ENCODE measurements at regions not wholly inside any gene's neighbourhood (a gene's known extent, or its start where the extent isn't known, plus 50 kb on each side); places are given as distances from the start of the nearest gene placed in this dataset.

GRCh38 chr18:5620289-5620688 lies 76.5 kb upstream of the EPB41L3 start:
- DNase-seq (ENCODE audit: extremely low spot score): no peak
- 50% methylated on average over 3 of the region's 3 CpGs for WGBS
- H3K27ac ChIP-seq (ENCODE audit: low read depth): no peak overlapping the region
- H3K4me1 ChIP-seq (ENCODE audit: insufficient read depth): no peaks in the 10 kb centered on the region
- H3K36me3 ChIP-seq (ENCODE audit: insufficient read depth): no peaks in the 10 kb centered on the region
- H3K4me3 ChIP-seq (ENCODE audit: low read depth, low read length): no peak overlapping the region

- WGBS: 31% methylated on average over 1 of the region's 1 CpG
- Histone ChIP-seq H3K4me3 (ENCODE audit: low read depth, low read length) (no peak overlapping the region), H3K27ac (ENCODE audit: low read depth) (no peak overlapping the region), H3K4me1 (ENCODE audit: insufficient read depth) (no peaks in the 10 kb centered on the region), H3K36me3 (ENCODE audit: insufficient read depth) (no peaks in the 10 kb centered on the region)
- no peak for DNase-seq (ENCODE audit: extremely low spot score)
Observed at GRCh38 chr18:5619376-5619775, 75.6 kb upstream of the EPB41L3 start.

- WGBS: 64% methylated on average over 6 of the region's 6 CpGs
- Histone ChIP-seq H3K4me3 (ENCODE audit: low read depth, low read length) (no peak overlapping the region), H3K36me3 (ENCODE audit: insufficient read depth) (no peaks in the 10 kb centered on the region), H3K27ac (ENCODE audit: low read depth) (no peak overlapping the region), H3K4me1 (ENCODE audit: insufficient read depth) (no peaks in the 10 kb centered on the region)
- no peak for DNase-seq (ENCODE audit: extremely low spot score)
Observed at GRCh38 chr18:5618047-5618688, 74.4 kb upstream of the EPB41L3 start.

DNA sequence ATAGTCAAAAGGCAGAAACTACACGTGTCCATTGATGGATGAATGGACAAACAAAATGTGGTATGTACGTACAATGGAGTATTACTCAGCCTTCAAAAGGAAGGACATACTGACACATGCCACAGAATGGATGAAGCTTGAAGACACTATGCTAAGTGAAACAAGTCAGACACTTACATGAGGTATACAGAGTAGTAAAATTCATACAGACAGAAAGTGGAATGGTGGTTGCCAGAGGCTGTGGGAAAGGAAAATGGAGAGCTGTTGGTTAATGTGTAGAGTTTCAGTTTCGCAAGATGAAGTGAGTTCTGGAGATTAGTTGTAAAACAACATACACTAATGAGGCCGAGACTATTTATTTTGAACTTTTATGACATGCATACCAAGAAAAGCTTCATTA lies 67.4 kb upstream of the EPB41L3 start:
- WGBS: 87% methylated on average over 4 of the region's 4 CpGs
- H3K36me3 ChIP-seq (ENCODE audit: insufficient read depth): no peaks in the 10 kb centered on the region
- no peaks in the 10 kb centered on the region for H3K4me1 ChIP-seq (ENCODE audit: insufficient read depth)
- no peak overlapping the region for H3K4me3 ChIP-seq (ENCODE audit: low read depth, low read length)
- no peak for DNase-seq (ENCODE audit: extremely low spot score)
- H3K27ac ChIP-seq (ENCODE audit: low read depth): no peak overlapping the region

DNA sequence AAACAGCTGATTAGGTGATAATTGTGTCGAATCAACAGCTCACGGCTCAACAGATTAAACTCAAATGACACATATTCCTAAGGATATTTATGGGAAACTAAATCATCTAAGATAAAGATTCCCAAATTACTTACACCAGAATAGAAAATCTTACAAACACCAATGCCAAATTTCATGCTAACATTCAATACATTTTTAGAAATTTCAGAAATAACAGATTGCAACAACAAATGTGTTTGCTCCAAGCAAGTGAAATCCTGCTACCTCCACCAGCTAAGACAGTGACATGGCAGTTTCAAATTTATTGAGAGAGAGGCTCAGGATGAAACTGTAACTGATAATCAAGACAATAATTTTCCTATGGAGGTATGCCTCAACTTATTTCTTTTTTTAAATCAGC lies 65.0 kb upstream of the EPB41L3 start:
- Histone ChIP-seq H3K4me1 (ENCODE audit: insufficient read depth) (no peaks in the 10 kb centered on the region), H3K27ac (ENCODE audit: low read depth) (no peak overlapping the region), H3K4me3 (ENCODE audit: low read depth, low read length) (no peak overlapping the region), H3K36me3 (ENCODE audit: insufficient read depth) (no peaks in the 10 kb centered on the region)
- DNase-seq (ENCODE audit: extremely low spot score): no peak
- 76% methylated on average over 2 of the region's 2 CpGs for WGBS

DNA sequence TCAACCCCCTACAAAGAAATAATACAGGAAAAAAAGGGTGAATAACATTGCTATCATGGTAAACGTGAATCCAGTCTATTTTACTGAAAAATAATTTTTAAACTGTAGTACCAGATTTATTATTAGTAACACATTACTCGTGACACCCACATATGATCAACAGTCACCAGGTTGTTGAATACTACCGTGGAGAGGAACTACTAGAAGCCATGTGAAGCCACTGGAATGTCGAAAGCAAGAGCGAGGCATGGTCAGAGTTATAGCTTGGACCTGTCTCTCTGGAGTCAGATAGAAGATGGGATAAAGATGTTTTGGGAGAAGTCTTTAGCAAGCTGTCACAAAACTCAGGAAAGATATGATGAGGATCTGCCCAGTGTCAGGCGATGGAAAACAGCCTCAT lies 63.2 kb upstream of the EPB41L3 start:
- Histone ChIP-seq H3K4me3 (ENCODE audit: low read depth, low read length) (no peak overlapping the region), H3K4me1 (ENCODE audit: insufficient read depth) (no peaks in the 10 kb centered on the region), H3K36me3 (ENCODE audit: insufficient read depth) (no peaks in the 10 kb centered on the region), H3K27ac (ENCODE audit: low read depth) (no peak overlapping the region)
- DNase-seq (ENCODE audit: extremely low spot score): no peak
- 68% methylated on average over 6 of the region's 6 CpGs for WGBS

GRCh38 chr18:5604778-5605177 lies 61.0 kb upstream of the EPB41L3 start:
- Histone ChIP-seq H3K27ac (ENCODE audit: low read depth) (no peak overlapping the region), H3K36me3 (ENCODE audit: insufficient read depth) (no peaks in the 10 kb centered on the region), H3K4me1 (ENCODE audit: insufficient read depth) (no peaks in the 10 kb centered on the region), H3K4me3 (ENCODE audit: low read depth, low read length) (no peak overlapping the region)
- no peak for DNase-seq (ENCODE audit: extremely low spot score)
- WGBS: 64% methylated on average over 2 of the region's 2 CpGs

DNA sequence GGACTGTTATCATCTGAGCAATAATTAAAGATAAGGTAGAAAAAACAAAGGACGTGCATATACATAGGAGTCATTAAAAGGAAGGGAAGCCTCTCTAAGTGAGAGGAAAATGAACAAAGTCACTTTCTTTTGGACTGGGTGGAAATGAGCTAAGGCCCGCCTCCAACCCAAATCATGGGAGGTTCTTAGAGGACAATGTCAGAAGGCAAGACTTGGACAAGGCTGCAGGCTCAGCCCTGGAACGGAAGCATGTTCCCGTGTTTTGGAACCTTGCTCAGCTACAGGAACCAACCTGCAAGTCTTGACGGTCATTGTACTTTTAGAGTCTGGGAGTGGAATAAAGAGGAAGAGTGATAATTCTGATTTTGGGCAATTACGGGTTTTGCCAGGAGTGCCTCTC lies 59.4 kb upstream of the EPB41L3 start:
- H3K36me3 ChIP-seq (ENCODE audit: insufficient read depth): no peaks in the 10 kb centered on the region
- H3K27ac ChIP-seq (ENCODE audit: low read depth): no peak overlapping the region
- H3K4me3 ChIP-seq (ENCODE audit: low read depth, low read length): no peak overlapping the region
- 78% methylated on average over 6 of the region's 6 CpGs for WGBS
- no peaks in the 10 kb centered on the region for H3K4me1 ChIP-seq (ENCODE audit: insufficient read depth)
- DNase-seq (ENCODE audit: extremely low spot score): no peak

GRCh38 chr18:5601188-5601624 lies 57.4 kb upstream of the EPB41L3 start:
- Histone ChIP-seq H3K4me3 (ENCODE audit: low read depth, low read length) (no peak overlapping the region), H3K4me1 (ENCODE audit: insufficient read depth) (no peaks in the 10 kb centered on the region), H3K36me3 (ENCODE audit: insufficient read depth) (no peaks in the 10 kb centered on the region), H3K27ac (ENCODE audit: low read depth) (no peak overlapping the region)
- 76% methylated on average over 2 of the region's 2 CpGs for WGBS
- DNase-seq (ENCODE audit: extremely low spot score): no peak

DNA sequence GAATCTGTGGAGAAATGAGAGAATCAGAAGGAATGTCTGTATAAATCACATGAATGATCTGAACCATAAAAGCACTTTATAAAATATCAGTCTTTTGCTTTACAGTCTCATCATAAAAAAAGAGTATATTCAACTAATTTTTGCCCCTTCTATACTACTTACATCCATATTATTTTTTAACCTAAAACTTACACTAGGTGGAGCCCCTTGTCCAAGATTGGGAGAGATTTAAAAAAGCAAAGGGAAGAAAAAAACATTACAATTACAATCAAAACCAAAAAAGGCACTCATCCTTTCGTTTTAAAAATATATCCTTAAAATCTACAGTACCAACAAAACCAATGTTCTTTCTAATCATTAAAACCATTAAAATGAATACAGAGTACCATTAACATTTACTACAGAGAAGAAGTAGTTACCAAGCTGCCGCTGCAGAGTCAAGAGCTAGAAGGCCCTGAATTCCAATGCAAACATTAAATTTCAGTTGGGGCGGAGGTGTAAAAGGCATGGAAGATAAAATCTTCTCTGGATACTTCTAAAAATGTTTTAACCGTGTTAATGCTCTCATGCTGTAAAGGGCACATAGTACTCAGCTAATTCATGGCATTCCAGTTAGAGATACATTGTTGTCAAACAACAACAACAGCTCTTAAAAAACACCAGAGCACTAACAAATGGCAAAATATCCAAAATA lies 56.7 kb upstream of the EPB41L3 start:
- Histone ChIP-seq H3K36me3 (ENCODE audit: insufficient read depth) (no peaks in the 10 kb centered on the region), H3K27ac (ENCODE audit: low read depth) (no peak overlapping the region), H3K4me1 (ENCODE audit: insufficient read depth) (no peaks in the 10 kb centered on the region), H3K4me3 (ENCODE audit: low read depth, low read length) (no peak overlapping the region)
- WGBS: 39% methylated on average over 4 of the region's 4 CpGs
- no peak for DNase-seq (ENCODE audit: extremely low spot score)

- DNase-seq (ENCODE audit: extremely low spot score): no peak
- no peaks in the 10 kb centered on the region for H3K4me1 ChIP-seq (ENCODE audit: insufficient read depth)
- H3K27ac ChIP-seq (ENCODE audit: low read depth): no peak overlapping the region
- WGBS: 76% methylated on average over 2 of the region's 2 CpGs
- no peaks in the 10 kb centered on the region for H3K36me3 ChIP-seq (ENCODE audit: insufficient read depth)
- no peak overlapping the region for H3K4me3 ChIP-seq (ENCODE audit: low read depth, low read length)
Observed at GRCh38 chr18:5596585-5596984, 52.8 kb upstream of the EPB41L3 start.

All from urinary bladder (tissue), 3 donors.